PC-3 (cell line): ENCODE measurements at regions not wholly inside any gene's neighbourhood (a gene's known extent, or its start where the extent isn't known, plus 50 kb on each side); places are given as distances from the start of the nearest gene placed in this dataset. TPM values are rescaled to one million over a fixed set of nuclear protein-coding genes. Genes with fewer than 3 reads are reported as not detected.

Source experiments
- ATAC-seq: fragments of 200-7000 bp; cut with Tn5 transposase; 2 replicates; pipeline ENCODE4 v1.9.1; 2020; ENCODE audit warnings: mild to moderate bottlenecking, moderate library complexity
- BruUV-seq: library from RNA; stranded (reverse); fragments of 400-500 nt; replicated peaks from 2 replicates; lab custom pipeline; 2021; lab: Mats Ljungman, UMichigan
- CTCF ChIA-PET: fragments of 300-600 bp; sonication (Branson Sonifier 250); formaldehyde crosslinking; loops from one replicate; lab custom pipeline; 2022; ENCODE audit warnings: antibody characterized with exemption; lab: Charles Lee
- POLR2A ChIA-PET: fragments of 300-600 bp; sonication (Branson Sonifier 250); formaldehyde crosslinking; loops from one replicate; lab custom pipeline; 2022; ENCODE audit warnings: antibody characterized with exemption; ENCODE audit not compliant: unreplicated experiment; lab: Charles Lee
- DNase-seq: peaks from one replicate; pipeline ENCODE4 v3.0.0-alpha.2; 2015
- H2AFZ ChIP-seq: fragments of 300-600 bp; sonication (generic); 2 replicates; pipeline ENCODE4 v1.6.0; 2016; ENCODE audit warnings: antibody characterized with exemption, low read length
- H3F3A ChIP-seq: fragments of 300-600 bp; sonication (generic); one replicate; pipeline ENCODE4 v1.6.0; 2017; ENCODE audit warnings: antibody characterized with exemption, low read length, control low read depth, mild to moderate bottlenecking; ENCODE audit not compliant: unreplicated experiment
- H3K27ac ChIP-seq: fragments of 300-600 bp; sonication (generic); 2 replicates; pipeline ENCODE4 v1.5.1; 2016; ENCODE audit warnings: mild to moderate bottlenecking, low read length
- H3K27me3 ChIP-seq: fragments of 300-600 bp; sonication (generic); 2 replicates; pipeline ENCODE4 v1.6.1; 2016; ENCODE audit warnings: low read length, mixed read lengths
- H3K36me3 ChIP-seq: fragments of 300-600 bp; sonication (generic); 2 replicates; pipeline ENCODE4 v1.6.1; 2016; ENCODE audit warnings: low read depth, mixed run types, low read length, mixed read lengths
- H3K4me1 ChIP-seq: fragments of 300-600 bp; sonication (generic); 2 replicates; pipeline ENCODE4 v1.5.1; 2016; ENCODE audit warnings: low read length; ENCODE audit not compliant: insufficient read depth
- H3K4me2 ChIP-seq: fragments of 300-600 bp; sonication (generic); 2 replicates; pipeline ENCODE4 v1.6.0; 2016; ENCODE audit warnings: low read length
- H3K4me3 ChIP-seq: fragments of 300-600 bp; sonication (generic); 2 replicates; pipeline ENCODE4 v1.5.1; 2016; ENCODE audit warnings: mild to moderate bottlenecking, low read length, mixed read lengths
- H3K79me2 ChIP-seq: fragments of 300-600 bp; sonication (generic); 2 replicates; pipeline ENCODE4 v1.6.1; 2017; ENCODE audit warnings: low read length, mixed read lengths
- H3K9ac ChIP-seq: fragments of 300-600 bp; sonication (generic); 2 replicates; pipeline ENCODE4 v1.6.0; 2016; ENCODE audit warnings: mild to moderate bottlenecking, low read length
- H3K9me2 ChIP-seq: fragments of 300-600 bp; sonication (generic); replicated peaks from 2 replicates; pipeline ENCODE4 v1.6.1; 2016; ENCODE audit warnings: mixed run types, low read length, mixed read lengths
- H3K9me3 ChIP-seq: fragments of 300-600 bp; sonication (generic); 2 replicates; pipeline ENCODE4 v1.6.1; 2016; ENCODE audit warnings: low read length, mixed read lengths
- H4K20me1 ChIP-seq: fragments of 300-600 bp; sonication (generic); 2 replicates; pipeline ENCODE4 v1.6.1; 2016; ENCODE audit warnings: low read length, mixed read lengths
- EZH2 ChIP-seq: fragments of 300-600 bp; sonication (generic); IDR thresholded peaks from one replicate; pipeline ENCODE4 v1.6.1; 2017; ENCODE audit warnings: antibody characterized with exemption, mild to moderate bottlenecking, low read length; ENCODE audit not compliant: unreplicated experiment
- EZH2phosphoT487 ChIP-seq: fragments of 300-600 bp; sonication (generic); IDR thresholded peaks from 2 replicates; pipeline ENCODE4 v1.6.1; 2018; ENCODE audit warnings: mild to moderate bottlenecking, antibody characterized with exemption, low read length, borderline replicate concordance
- intact Hi-C: fragments of 100-400 bp; cut with micrococcal nuclease; formaldehyde crosslinking; loops from 2 replicates; pipeline ENCODE4 v1.9.0; 2023
- microRNA-seq: library from miRNA; unstranded; fragments of <30 nt; microRNA quantifications from one replicate; pipeline ENCODE4 v1.1.0, GENCODE V29; 2020; ENCODE audit not compliant: unreplicated experiment
- TF ChIP-seq, protein P1 (sequence below): fragments of 300-600 bp; sonication (generic); conservative IDR thresholded peaks from 2 replicates; pipeline ENCODE4 v1.5.1; 2017; ENCODE audit warnings: antibody characterized with exemption, low read depth, mild to moderate bottlenecking, low read length

DNA sequence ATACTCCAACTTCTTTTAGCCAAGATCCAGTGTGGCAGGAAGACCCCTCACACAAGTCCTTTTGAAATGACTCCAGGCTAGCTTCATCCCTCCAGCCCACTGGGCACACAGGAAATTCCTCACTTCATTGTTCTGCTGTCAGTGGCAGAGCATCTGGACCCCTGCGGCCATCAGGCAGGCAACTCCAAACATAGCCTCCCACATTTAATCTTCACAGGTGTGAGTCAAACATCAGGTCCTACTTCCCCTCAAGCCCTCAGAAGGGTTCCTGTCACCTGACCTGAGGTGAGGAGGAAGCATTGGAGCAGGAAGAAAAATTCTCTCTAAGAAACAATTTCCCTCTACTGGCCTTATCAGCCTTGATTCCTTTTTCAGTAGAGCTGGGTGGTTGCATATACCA, 51.1 kb upstream of the C1GALT1 start:
- H3K36me3 ChIP-seq, result no peaks in the 10 kb centered on the region
- H3K27me3 ChIP-seq, result no peaks in the 10 kb centered on the region
- intact Hi-C loops, result no loop called here
- no peaks in the 10 kb centered on the region for H3K9me3 ChIP-seq
- DNase-seq (no peak), ATAC-seq (no peak)
- H3K79me2 ChIP-seq, result no peaks in the 10 kb centered on the region
- no peak overlapping the region for H2AFZ ChIP-seq
- POLR2A ChIA-PET, result no interaction called here
- H3K27ac ChIP-seq, result no peak overlapping the region
- H4K20me1 ChIP-seq, result no peaks in the 10 kb centered on the region
- CTCF ChIA-PET, result no interaction called here
- H3K9ac ChIP-seq, result no peak overlapping the region
- BruUV-seq, result no TSS peak
- H3K4me2 ChIP-seq, result no peak overlapping the region
- TF ChIP-seq EZH2 (no peak), EZH2phosphoT487 (no peak)
- TF ChIP-seq, protein P1, sequence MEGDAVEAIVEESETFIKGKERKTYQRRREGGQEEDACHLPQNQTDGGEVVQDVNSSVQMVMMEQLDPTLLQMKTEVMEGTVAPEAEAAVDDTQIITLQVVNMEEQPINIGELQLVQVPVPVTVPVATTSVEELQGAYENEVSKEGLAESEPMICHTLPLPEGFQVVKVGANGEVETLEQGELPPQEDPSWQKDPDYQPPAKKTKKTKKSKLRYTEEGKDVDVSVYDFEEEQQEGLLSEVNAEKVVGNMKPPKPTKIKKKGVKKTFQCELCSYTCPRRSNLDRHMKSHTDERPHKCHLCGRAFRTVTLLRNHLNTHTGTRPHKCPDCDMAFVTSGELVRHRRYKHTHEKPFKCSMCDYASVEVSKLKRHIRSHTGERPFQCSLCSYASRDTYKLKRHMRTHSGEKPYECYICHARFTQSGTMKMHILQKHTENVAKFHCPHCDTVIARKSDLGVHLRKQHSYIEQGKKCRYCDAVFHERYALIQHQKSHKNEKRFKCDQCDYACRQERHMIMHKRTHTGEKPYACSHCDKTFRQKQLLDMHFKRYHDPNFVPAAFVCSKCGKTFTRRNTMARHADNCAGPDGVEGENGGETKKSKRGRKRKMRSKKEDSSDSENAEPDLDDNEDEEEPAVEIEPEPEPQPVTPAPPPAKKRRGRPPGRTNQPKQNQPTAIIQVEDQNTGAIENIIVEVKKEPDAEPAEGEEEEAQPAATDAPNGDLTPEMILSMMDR, result no peak
- H3K4me1 ChIP-seq, result no peaks in the 10 kb centered on the region
- no peaks in the 10 kb centered on the region for H3K9me2 ChIP-seq
- no peaks in the 10 kb centered on the region for H3F3A ChIP-seq
- no peak overlapping the region for H3K4me3 ChIP-seq

Small RNA genes lying in the stretch of these regions (microRNA-seq; reads per million reads assigned to microRNA genes)
- not detected for gene MIR3683
